ACHN (cell line): ENCODE measurements at regions not wholly inside any gene's neighbourhood (a gene's known extent, or its start where the extent isn't known, plus 50 kb on each side); places are given as distances from the start of the nearest gene placed in this dataset.
"Not testable (repeated sequence)": the region's sequence is repeated elsewhere in the genome, so short reads cannot be mapped to it uniquely, and the experiment has no call there.

ENCODE experiments used
- DNase-seq: peaks from one replicate; pipeline ENCODE4 v3.0.0-alpha.2; 2015
- in situ Hi-C: cut with HindIII; loops from 2 replicates; pipeline ENCODE4 v1.10.0; 2017; ENCODE audit warnings: low sequenced_read_pairs, low pct_ligation_motif_present, low pct_unique_long_range_greater_than_20kb

DNA sequence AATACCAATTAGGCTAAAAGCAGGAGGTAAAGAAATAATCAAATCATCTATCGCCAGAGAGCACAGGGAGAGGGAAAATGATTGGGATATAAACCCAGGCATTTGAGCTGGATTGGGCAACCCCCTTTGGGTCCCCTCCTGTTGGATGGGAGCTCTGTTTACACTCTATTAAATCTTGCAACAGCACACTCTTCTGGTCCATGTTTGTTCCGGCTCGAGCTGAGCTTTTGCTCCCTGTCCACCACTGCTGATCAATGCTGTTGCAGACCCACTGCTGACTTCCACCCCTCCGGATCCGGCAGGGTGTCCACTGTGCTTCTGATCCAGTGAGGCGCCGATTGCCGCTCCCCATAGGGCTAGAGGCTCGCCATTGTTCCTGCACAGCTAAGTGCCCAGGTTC is 493.8 kb downstream of the MATN1 start:
- in situ Hi-C loops, result no loop called here

DNA sequence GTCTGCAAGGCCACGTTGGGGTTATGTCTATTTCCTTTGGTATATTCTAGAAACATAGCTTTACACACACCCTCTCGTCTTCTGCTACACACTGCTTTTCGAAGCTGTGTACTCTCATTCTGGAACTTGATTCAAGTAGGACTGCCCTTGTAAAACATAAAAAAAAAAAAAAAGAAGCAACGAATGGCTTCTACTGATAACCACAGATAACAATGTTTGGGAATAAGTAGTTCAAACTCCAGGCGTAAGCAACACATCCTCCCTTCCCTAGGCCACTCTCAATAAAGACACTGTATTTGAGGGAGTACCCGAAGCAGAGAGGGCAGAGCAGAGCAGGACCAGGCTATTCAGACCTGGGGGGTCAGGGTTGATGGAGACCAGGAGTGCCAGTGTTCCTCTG is 496.7 kb downstream of the MATN1 start:
- no peak for DNase-seq
- in situ Hi-C loops, result no loop called here

More for the DNA sequence above, 493.8 kb downstream of the MATN1 start:
- DNase-seq, result no peak

DNA sequence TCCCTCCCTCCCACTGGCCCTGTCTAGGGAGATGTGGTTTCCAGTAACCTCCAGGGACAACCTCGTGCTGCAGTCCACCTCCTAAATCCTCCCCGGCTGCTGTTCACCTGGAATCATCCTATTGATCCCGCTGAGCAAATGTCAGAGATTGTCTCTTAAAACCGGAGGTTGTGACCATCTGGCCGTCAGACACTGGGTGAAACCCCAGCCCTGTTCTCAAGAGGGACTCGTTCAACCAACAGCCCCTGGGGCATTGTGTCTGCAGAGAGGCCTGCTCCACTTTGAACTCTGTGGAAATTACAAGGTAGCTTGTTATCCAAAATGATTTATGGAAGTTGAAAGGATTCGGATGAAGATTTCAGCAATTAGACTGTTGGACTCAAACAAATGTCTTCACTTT is 498.0 kb downstream of the MATN1 start:
- no peak for DNase-seq
- in situ Hi-C loops, result no loop called here

- in situ Hi-C loops, result no loop called here
- DNase-seq, result no peak
These were observed 503.7 kb downstream of the MATN1 start for GRCh38 chr1:30219675-30220074.

GRCh38 chr1:30218438-30218837 is 504.9 kb downstream of the MATN1 start:
- in situ Hi-C loops, result no loop called here

GRCh38 chr1:30216602-30217001 is 506.8 kb downstream of the MATN1 start:
- no peak for DNase-seq
- in situ Hi-C loops, result no loop called here

More at GRCh38 chr1:30218438-30218837, 504.9 kb downstream of the MATN1 start:
- DNase-seq, result no peak

DNA sequence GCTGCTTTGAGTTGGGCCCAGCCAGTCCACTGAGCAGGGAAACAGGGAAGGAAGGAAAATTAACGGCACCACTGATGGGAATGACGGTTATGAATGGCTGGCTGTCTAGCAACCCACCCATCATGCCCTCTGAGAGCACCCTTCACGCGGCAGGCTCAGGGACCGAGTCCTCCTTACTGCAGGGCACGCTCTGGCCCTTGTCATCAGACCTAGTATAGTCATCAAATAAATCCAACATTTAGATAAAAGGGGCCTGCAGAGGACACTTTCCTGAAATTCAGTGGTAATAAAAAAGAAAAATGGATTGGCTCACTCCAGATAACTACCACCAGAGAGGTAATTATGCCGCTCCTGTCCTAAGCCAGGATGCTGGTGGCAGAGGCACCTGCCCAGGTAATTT is 509.4 kb downstream of the MATN1 start:
- in situ Hi-C loops, result no loop called here

DNA sequence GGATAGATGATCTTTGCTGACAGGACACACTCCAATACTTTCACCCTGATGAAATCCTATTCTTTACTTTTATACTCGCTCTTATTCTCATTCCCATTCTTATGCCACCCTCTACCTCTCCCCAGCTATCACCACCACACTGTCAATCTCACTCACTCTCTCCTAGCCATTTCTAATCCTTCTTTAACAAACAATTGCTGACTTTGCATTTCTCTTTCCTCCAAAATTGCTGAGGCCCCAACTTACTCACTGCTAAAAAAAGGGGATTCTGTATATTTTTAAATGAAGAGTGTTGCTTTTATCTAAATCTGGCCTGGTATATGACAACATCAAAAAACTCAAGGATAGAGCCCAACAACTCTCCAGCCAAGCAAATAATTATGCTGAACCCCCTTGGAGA is 515.4 kb downstream of the MATN1 start:
- in situ Hi-C loops, DNase-seq: not testable (repeated sequence)

More for the DNA sequence above, 509.4 kb downstream of the MATN1 start:
- DNase-seq, result no peak

DNA sequence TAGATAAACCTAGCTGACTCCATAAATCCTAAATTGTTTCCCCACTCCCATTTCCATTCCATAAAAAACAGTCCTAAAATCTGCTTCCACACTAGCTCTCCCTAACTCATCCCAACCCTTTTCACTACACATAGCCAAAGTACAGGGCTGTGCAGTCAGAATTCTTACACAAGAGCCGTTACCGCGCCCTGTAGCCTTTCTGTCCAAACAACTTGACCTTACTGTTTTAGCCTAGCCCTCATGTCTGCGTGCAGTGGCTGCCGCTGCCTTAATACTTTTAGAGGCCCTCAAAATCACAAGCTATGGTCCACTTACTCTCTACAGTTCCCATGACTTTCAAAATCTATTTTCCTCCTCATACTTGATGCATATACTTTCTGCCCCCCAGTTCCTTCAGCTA is 516.8 kb downstream of the MATN1 start:
- DNase-seq, in situ Hi-C loops: not testable (repeated sequence)

DNA sequence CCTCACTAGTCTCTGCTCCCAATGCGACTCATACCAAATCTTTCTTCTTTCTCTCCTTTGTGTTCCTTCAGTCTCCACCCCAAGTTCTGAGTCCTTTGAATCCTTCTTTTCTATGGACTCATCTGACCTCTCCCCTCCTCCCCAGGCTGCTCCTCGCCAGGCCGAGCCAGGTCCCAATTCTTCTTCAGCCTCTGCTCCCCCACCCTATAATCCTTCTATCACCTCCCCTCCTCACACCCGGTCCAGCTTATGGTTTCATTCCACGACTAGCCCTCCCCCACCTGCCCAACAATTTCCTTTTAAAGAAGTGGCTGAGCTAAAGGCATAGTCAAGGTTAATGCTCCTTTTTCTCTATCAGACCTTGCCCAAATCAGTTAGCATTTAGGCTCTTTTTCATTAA is 518.5 kb downstream of the MATN1 start:
- DNase-seq, in situ Hi-C loops: not testable (repeated sequence)

- DNase-seq, result no peak
- in situ Hi-C loops, result no loop called here
These were observed 522.4 kb downstream of the MATN1 start for GRCh38 chr1:30201015-30201414.

GRCh38 chr1:30200161-30200560 is 523.2 kb downstream of the MATN1 start:
- no peak for DNase-seq
- in situ Hi-C loops, result no loop called here

GRCh38 chr1:30199563-30199962 is 523.8 kb downstream of the MATN1 start:
- DNase-seq, result no peak
- in situ Hi-C loops, result no loop called here

GRCh38 chr1:30198795-30199403 is 524.5 kb downstream of the MATN1 start:
- no peak for DNase-seq
- in situ Hi-C loops, result no loop called here

DNA sequence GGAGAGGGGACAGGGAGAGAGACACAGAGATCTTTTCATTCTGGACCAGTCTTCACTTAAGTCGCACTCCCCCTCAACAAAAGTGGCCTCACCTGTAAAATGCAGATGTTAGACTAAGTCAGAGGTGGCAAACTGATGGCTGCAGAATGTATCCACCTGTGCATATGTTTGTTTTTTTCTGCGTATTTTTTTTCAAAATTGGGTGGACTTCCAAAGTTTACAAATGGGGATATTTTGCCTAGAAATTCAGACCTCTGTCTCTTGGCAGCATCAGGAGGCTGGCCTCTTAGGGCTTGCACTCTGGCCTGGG is 525.0 kb downstream of the MATN1 start:
- in situ Hi-C loops, result no loop called here

GRCh38 chr1:30197639-30198450 is 525.5 kb downstream of the MATN1 start:
- no peak for DNase-seq
- in situ Hi-C loops, result no loop called here

More for the DNA sequence above, 525.0 kb downstream of the MATN1 start:
- DNase-seq, result no peak

- DNase-seq, result no peak
- in situ Hi-C loops, result no loop called here
These were observed 526.3 kb downstream of the MATN1 start for GRCh38 chr1:30196872-30197638.

DNA sequence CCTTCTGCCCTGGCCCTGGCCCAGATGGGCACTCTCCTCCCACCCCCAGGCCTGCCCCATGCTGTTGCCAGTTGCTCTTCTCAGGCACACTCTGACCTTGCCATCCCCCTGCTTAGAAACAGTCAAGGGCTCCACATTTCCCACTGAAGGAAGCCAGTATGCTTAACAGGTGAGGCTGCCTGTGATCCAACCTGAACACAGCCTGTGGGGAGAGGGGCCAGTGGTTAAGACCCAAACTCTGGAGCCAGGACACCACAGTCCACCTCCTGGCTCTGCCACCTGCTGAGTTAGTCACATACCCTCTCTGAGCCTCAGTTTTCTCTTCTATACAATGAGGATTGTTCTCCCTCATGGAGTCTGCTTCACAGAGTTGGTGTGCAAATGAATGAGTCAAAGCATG is 526.9 kb downstream of the MATN1 start:
- in situ Hi-C loops, result no loop called here
- no peak for DNase-seq

- in situ Hi-C loops, result no loop called here
- no peak for DNase-seq
These were observed 527.8 kb downstream of the MATN1 start for GRCh38 chr1:30195424-30196134.
